Upper lobe of left lung (tissue), 4 donors: ENCODE measurements at regions not wholly inside any gene's neighbourhood (a gene's known extent, or its start where the extent isn't known, plus 50 kb on each side); places are given as distances from the start of the nearest gene placed in this dataset.

Experiments
- EP300 ChIP-seq, 4 donors: sonication (generic); formaldehyde crosslinking; IDR thresholded peaks; one replicate each; pipeline ENCODE4 v1.5.1; 2017; ENCODE audit warnings: antibody characterized with exemption in 4 of 4, control low read depth in 2 of 4
- TF ChIP-seq, protein P1 (sequence below), 6 experiments: fragments of 450-650 bp in 4 of 6; fragments of 200-600 bp in 2 of 6; sonication (generic) in 2 of 6; IDR thresholded peaks; one replicate each; pipeline ENCODE4 v1.5.1; 2016 to 2019; ENCODE audit warnings: antibody characterized with exemption in 6 of 6

GRCh38 chr2:20880221-20880771, 57.4 kb upstream of the LDAH start:
- TF ChIP-seq, protein P1, sequence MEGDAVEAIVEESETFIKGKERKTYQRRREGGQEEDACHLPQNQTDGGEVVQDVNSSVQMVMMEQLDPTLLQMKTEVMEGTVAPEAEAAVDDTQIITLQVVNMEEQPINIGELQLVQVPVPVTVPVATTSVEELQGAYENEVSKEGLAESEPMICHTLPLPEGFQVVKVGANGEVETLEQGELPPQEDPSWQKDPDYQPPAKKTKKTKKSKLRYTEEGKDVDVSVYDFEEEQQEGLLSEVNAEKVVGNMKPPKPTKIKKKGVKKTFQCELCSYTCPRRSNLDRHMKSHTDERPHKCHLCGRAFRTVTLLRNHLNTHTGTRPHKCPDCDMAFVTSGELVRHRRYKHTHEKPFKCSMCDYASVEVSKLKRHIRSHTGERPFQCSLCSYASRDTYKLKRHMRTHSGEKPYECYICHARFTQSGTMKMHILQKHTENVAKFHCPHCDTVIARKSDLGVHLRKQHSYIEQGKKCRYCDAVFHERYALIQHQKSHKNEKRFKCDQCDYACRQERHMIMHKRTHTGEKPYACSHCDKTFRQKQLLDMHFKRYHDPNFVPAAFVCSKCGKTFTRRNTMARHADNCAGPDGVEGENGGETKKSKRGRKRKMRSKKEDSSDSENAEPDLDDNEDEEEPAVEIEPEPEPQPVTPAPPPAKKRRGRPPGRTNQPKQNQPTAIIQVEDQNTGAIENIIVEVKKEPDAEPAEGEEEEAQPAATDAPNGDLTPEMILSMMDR (IDR thresholded peaks at IDR 0.05), result no peak
- no peak for TF ChIP-seq EP300 (IDR thresholded peaks at IDR 0.05)
